Central memory CD4-positive, alpha-beta T cell (primary cell): ENCODE measurements at regions not wholly inside any gene's neighbourhood (a gene's known extent, or its start where the extent isn't known, plus 50 kb on each side); places are given as distances from the start of the nearest gene placed in this dataset.

ENCODE experiments used
- DNase-seq: peaks from one replicate; pipeline ENCODE4 v3.0.0; 2022

GRCh38 chr13:50512474-50513299 is 330.8 kb downstream of the DLEU7 start:
- peak; percentile 31 for DNase-seq

DNA sequence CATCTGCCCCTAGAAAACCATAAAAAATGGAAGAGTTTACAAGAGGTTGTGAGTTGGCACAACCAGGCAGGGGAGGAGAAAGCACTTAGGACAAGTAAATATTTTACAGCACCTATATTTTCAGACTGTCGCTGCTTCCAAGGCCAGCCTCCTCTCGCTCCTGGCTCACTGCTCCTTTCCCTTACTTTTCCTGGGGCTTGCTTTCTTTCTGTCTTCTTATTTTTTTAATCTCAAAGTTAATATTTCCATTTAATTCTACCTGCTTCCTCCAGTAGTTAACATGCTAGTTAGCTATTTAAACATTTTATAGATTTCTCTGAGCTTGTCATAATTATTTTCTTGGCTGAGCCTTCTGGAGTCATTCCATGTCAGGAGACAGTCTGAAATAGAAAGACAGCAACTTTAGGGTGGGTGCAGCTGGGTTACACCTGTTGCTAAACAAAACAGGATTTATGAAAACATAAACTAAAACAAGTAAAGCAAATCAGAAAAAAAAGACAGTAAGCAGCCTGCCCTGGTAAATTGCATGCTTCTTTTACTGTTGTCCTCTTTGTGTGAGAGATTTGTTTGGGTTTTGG is 330.1 kb downstream of the DLEU7 start:
- DNase-seq = no peak

GRCh38 chr13:50514249-50514648 is 329.2 kb downstream of the DLEU7 start:
- no peak for DNase-seq

- no peak for DNase-seq
Measured at GRCh38 chr13:50518131-50518530, 325.4 kb downstream of the DLEU7 start.

GRCh38 chr13:50518781-50519201 is 324.7 kb downstream of the DLEU7 start:
- DNase-seq = no peak

DNA sequence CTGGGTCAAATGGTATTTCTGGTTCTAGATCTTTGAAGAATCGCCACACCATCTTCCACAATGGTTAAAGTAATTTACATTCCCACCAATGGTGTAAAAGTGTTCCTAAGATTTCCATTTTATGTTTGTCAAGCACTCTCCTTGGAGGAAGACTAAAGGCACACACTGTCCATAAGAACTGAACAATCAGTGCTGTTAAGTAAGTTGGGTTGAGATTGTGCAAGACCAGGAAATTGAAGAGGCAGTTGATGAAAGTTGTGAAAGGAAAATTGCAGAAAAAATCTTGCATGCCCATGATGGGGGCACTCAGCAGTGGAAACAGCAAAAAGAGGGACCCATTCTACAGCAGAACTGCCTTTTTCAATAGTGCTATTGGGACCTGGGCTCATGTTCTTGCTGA is 323.6 kb downstream of the DLEU7 start:
- DNase-seq = no peak

- no peak for DNase-seq
Measured at GRCh38 chr13:50521006-50521830, 322.3 kb downstream of the DLEU7 start.

- DNase-seq = no peak
Measured at GRCh38 chr13:50521831-50522149, 321.7 kb downstream of the DLEU7 start.

DNA sequence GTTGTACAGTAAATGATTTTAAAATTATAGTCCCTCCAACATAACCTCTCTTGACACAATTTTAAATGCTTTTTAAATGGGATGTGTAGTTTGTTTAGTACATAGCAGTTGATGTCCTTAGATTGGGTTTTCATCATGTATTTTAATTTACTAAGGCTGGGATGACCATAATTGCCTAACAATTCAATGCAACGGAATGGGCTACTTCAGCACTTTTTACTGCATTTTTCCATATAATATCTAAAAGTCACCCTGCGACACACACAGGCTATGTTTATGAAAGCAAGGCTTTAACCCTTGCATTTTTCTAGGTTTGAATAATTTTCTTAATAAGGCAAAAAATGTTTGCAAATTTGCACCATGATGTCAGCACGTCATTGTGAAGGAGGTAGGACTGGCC is 321.0 kb downstream of the DLEU7 start:
- DNase-seq = no peak

DNA sequence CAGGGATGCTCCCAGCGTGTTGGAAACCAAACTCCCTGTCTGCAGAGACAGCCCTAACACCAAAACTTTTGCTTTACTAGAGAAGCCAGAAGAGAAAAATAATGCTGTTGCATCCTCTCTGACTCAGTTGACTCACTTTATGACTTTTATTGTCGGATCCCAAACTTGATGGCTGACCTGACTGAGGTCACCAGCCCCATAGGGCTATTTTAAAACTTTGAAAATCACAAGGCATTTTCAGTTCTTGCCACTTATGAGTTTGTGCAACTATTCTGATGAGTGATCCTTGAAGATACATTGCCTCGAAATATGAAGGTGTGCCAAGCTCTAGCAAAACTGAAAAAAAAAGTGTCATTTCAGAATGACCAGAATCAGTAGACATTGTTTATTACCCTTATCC is 320.2 kb downstream of the DLEU7 start:
- no peak for DNase-seq

- no peak for DNase-seq
Measured at GRCh38 chr13:50524560-50524959, 318.9 kb downstream of the DLEU7 start.

DNA sequence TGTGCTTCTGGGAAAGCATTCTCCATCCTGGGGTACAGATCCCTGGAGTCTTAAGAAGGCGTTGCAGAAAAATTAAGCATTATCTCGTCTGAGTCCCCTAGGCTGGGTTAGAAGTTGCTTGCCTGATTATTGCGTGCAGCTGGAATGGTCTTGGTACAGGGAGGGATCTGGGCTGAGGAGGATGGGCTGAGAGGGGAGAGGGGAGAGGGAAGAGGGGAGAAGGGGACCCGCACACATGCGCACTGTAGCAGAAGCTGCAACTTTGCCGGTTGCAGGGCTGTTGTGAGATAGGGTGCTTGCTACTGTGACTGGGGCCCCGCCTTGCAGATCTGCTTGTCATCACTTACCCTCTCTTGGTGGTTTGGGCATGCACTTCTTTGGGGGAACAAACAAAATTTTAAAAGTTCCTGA is 316.8 kb downstream of the DLEU7 start:
- no peak for DNase-seq

DNA sequence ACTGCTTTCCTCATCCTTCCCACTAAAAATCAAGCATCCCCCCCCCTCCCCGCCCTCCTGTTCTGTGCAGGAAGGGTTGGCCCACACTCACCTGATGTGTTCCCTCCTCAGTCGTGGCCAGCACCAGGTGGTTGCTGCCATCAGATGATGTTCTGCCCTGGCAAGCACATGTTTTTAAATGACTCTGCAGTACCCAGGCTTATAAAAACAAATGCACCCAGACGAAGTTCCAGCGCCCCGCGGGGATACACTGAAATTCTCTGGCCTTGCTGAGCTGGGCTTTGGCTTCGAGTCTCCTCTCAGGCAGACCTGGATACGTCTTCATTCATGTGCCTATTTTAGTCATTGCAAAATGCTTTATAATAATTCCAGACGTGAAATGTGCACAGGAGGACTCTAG is 316.3 kb downstream of the DLEU7 start:
- DNase-seq = no peak

DNA sequence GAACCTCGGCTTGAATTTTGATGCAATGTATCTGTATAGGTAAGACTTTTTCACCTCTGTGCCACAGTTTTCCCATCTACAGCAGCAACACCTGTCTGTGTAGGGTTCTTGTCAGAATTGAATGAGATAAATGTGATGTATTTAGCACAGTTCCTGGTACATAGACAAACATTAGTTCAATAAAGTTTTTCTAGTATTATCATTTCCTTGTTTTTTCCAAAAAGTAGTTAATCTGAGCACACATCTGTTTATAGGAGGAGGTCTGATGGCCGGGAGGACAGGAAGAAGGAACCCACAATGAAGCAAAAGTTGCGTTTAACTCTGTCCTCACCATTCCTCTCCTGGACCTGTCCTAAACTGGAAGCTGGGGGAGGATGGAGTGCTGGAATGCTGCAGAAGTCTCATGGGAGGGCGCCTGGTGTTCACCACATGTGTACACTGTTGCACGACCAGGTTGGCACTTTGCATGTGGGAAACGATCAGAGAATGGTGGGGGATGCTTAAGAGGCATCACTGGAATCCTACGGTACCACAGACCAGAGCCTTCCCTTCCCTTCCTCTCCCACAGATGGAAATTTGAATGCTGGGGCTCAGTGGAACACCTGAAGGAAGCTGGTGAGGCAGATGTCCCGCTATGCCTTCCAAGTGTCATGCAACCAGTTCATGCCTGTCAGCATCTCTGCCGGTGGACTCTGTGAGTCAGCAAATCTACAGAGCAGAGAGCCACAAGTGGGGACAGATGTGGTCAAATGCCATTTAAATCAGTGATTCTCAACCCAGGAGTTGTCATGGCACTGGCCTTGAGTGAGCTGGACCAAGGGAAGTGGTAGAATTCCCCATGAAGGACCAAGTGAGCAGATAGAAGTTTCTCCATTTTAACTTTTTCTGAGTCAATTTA is 315.6 kb downstream of the DLEU7 start:
- no peak for DNase-seq

GRCh38 chr13:50529154-50529882 is 314.2 kb downstream of the DLEU7 start:
- no peak for DNase-seq

- DNase-seq = no peak
Measured at GRCh38 chr13:50531917-50532899, 311.3 kb downstream of the DLEU7 start.

GRCh38 chr13:50535050-50535449 is 308.4 kb downstream of the DLEU7 start:
- DNase-seq = no peak

- DNase-seq = no peak
Measured at GRCh38 chr13:50537029-50537428, 306.5 kb downstream of the DLEU7 start.

- no peak for DNase-seq
Measured at GRCh38 chr13:50539791-50540530, 303.5 kb downstream of the DLEU7 start.

DNA sequence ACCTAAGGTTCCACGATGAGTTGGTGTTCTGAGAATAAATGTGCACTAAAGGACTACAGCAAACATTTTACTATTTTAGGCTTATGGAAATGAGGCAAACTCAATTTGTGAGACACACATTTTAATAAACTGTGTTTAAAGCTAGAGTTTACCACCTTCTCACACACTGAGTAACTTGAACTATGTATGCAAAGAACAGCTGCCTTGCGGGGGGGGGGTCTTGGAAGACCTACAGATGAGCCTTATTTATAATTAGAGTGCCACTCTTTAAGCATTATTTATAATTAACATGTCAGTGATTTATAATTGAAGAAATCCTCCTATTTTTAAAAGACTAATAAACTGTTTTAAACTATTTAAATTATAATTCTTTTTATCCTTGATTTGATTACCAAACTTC is 300.4 kb downstream of the DLEU7 start:
- no peak for DNase-seq
